SHP77 treated with DMSO at 0.1 percent for 48 hours (cell line): ENCODE measurements at regions not wholly inside any gene's neighbourhood (a gene's known extent, or its start where the extent isn't known, plus 50 kb on each side); places are given as distances from the start of the nearest gene placed in this dataset.

Experiments used
- DNase-seq: peaks from one replicate; lab custom pipeline; 2025; lab: John Stamatoyannopoulos, UW

DNA sequence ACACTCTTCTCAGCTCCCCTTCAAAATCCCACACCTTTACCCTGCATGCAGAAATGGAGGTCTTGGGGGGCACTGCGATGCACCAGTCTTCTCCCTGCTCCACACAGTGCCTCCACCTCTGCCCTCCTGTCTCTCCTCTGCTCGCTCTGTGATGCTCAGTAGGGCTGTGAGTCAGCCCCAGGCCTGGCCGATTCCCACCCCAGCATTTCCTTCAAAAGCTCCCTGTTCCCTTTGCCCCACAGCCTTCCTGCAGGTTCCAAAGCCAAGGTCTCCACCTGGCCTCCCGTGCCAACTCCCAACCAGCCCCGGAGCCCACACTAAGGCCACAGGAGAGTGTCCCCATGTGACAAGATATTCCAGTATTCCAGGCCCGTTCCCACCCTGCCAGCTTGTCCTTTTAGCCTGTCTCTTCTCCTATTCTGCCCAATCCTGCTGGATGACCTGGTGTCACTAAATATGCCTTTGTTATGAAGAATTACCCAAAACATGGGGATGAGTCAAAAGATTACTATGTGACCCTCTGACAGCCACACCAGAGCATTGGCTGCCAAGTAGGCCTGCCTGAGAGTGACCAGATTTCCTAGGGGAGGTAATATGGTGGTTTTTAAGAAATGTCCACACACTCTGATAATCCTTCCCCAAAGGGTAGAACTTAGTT, 118.9 kb upstream of the NXT1 start:
- no peak for DNase-seq

- DNase-seq = no peak
Measured at GRCh38 chr20:23230766-23231385, 119.7 kb upstream of the NXT1 start.

DNA sequence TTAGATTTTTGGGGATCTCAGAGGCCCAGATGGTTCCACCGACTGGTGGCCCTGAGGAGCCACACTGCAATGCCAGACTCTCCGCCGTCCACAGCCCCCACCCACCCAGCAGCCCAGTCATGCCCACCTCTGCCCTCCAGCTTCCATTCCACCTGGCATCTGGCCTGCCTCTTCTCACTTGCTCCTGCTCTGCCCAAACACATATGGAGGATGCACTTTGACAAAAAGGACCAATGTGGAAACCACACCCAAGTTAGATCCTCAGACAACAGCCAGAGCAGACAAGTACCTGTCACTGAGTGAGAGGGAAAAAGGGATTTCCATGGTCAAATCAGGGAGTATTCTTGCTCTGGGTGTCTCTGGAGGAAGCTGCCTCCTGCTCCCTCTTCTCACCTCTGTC, 120.6 kb upstream of the NXT1 start:
- no peak for DNase-seq

DNA sequence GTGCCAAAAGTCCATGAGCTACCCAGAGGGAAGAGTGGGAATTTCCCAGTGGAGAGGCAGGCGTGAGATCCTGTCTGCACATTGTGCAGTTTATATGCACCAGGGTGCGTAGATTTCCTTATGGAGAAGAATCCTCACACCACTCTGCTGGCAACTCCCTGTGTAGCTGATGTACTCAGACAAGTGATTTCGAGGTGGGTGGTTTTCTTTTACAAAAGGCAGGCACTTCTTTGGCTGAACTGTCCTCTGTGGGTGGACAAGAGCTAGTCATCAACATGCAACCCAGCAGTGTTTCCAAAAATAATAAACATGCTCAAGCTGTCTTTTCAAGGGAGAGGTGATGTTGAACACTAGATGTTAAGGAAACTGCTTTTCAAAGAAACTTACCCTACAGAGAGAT, 121.7 kb upstream of the NXT1 start:
- no peak for DNase-seq

- no peak for DNase-seq
Measured at GRCh38 chr20:23227976-23228375, 122.6 kb upstream of the NXT1 start.

- no peak for DNase-seq
Measured at GRCh38 chr20:23227274-23227673, 123.3 kb upstream of the NXT1 start.

DNA sequence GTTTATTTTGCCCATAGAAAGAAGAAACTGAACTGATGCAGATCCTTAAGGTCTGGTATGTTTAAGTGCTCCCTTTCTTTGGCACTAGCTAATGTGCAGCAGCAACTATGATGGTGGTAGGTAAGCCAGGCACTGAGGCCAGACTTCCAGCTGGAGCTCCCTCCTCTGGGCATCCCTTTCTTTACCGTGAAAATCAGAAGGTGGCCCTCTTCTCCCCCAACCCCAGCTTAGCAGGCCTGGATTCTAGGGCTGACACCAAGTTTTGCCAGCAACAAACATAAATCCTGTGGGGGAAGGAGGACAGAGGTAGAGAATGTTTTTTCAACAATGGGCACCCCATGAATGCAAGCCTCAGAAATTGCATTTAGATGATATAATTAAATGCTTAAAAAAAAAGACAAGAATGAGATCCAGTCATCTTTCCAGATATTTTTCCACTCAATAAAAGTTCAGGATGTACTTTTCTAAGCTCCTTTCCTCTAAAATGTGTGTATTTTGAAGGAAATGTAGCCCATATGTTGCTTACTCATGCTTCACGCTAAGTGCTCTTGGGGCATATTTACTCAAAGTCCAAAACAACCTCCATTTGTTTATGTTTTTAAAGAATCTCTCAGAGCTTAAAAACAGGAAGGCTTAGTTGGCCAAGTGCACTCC, 123.9 kb upstream of the NXT1 start:
- no peak for DNase-seq

DNA sequence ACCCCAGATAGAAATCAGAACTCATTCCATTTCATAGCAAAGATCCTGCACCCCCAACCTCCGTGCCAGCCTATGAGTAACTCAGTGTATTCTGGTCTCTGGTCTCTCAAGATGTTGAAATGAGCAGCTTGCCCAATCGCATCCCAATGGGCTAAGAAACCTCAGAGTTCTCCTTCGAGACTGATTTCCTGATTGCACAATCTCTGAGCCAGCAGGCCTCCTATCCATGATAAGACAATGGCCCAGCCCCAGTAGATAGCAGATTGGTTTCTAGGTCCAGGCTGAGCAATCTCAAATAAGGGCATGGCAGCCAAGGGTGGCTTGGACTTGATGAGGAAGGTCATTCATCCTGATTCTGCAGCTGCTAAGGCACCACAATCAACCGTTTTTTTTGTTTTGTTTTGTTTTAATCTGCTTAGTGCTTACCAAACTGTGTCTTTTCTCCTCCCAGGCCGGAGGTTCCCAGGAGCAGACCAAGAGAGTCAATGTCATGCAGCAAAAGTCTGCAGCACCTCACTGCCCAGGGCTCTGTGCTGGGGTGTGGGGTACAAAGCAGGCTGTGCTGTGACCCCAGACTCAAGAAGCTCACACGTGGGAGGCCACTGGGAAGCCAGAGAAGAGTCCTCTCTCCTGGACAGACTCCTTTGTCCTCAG, 125.1 kb upstream of the NXT1 start:
- DNase-seq = no peak

GRCh38 chr20:23224806-23225205, 125.8 kb upstream of the NXT1 start:
- DNase-seq = no peak

GRCh38 chr20:23223908-23224580, 126.5 kb upstream of the NXT1 start:
- DNase-seq = no peak

GRCh38 chr20:23222531-23223200, 127.9 kb upstream of the NXT1 start:
- DNase-seq = no peak

GRCh38 chr20:23217023-23217422, 130.9 kb upstream of the CD93 start:
- DNase-seq = no peak

GRCh38 chr20:23215344-23215995, 129.3 kb upstream of the CD93 start:
- DNase-seq = no peak

DNA sequence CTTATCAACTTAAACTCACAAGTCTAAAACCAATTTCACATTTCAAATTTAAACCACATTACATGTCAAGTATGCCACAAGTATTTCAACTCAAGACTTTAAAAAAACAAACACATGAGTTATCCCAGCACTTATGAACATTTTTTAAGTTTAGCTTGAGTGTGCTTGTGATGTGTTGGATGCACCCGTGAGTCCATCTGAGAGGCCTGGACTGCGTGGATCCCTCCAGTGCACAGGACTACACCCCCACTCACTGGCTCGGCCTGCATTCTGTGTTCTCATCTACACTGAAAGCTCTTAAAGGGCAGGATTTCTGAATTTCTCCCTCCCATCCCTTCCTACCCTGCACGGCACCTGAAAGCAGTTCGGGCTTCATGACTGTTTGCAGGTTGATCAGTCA, 128.8 kb upstream of the CD93 start:
- no peak for DNase-seq

DNA sequence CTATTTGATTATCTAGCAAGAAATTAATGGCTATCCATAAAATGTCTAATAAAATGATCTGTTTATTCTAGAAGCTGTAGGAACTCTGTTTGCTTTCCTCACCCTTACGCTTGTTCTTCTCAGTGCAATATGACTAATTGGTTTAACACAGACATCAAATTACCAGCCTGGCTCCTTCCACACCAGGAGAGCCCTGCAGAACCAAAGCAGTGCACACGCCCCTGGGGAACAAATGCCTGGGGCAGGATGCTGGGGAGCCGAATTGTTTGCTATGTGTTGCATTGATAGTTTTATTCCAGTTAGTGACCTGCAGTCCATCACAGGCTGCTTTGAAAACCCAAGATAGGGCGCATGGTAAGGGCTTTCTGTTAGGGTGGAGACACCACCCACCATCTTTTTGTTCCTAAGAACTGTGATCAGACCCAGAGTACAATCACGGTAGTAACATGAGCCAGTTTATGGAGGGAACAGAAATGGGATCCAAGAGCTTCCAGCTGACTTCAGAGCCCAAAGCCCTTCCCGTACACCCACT, 126.4 kb upstream of the CD93 start:
- no peak for DNase-seq

GRCh38 chr20:23212011-23212410, 125.9 kb upstream of the CD93 start:
- DNase-seq = no peak

- no peak for DNase-seq
Measured at GRCh38 chr20:23211164-23211563, 125.0 kb upstream of the CD93 start.

GRCh38 chr20:23207826-23208540, 121.9 kb upstream of the CD93 start:
- no peak for DNase-seq

DNA sequence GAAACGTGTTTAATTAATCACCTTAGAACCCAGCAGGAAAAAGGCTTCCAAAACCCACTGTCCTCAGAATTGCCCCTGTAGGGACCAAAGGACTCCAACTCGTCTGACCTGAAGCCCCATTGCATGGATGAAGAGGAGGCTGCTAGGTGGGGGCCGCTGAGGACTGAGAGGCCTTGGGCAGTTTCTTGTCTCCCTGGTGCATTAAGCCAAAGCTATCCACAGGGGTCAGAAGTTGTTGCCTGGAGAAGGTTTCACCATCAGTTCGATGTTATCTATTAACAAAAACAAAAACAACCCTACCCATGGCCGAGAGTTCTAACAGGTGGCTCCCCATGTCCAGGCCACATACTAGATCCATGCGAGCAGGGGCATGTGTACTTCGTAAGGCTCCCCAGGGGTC, 120.9 kb upstream of the CD93 start:
- DNase-seq = no peak

- no peak for DNase-seq
Measured at GRCh38 chr20:23206061-23206460, 119.9 kb upstream of the CD93 start.
